ENCODE measurements at regions not wholly inside any gene's neighbourhood (a gene's known extent, or its start where the extent isn't known, plus 50 kb on each side); places are given as distances from the start of the nearest gene placed in this dataset.

GRCh38 chr6:48809700-48810099, 653.4 kb downstream of the MMUT start:
- no peak for DNase-seq

- DNase-seq: no peak
Observed at GRCh38 chr6:48809245-48809644, 653.8 kb downstream of the MMUT start.

- no peak for DNase-seq
Observed at GRCh38 chr6:48798296-48798695, 664.8 kb downstream of the MMUT start.

- DNase-seq: no peak
Observed at GRCh38 chr6:48782225-48782624, 671.2 kb upstream of the PTCHD4 start.

GRCh38 chr6:48777411-48777810, 666.4 kb upstream of the PTCHD4 start:
- no peak for DNase-seq

- DNase-seq: no peak
Observed at GRCh38 chr6:48775157-48775556, 664.2 kb upstream of the PTCHD4 start.

- no peak for DNase-seq
Observed at GRCh38 chr6:48774276-48774675, 663.3 kb upstream of the PTCHD4 start.

- DNase-seq: no peak
Observed at GRCh38 chr6:48766349-48766748, 655.4 kb upstream of the PTCHD4 start.

- no peak for DNase-seq
Observed at GRCh38 chr6:48765352-48765961, 654.5 kb upstream of the PTCHD4 start.

- no peak for DNase-seq
Observed at GRCh38 chr6:48764286-48765044, 653.5 kb upstream of the PTCHD4 start.

GRCh38 chr6:48757661-48758060, 646.7 kb upstream of the PTCHD4 start:
- DNase-seq: no peak

- DNase-seq: no peak
Observed at GRCh38 chr6:48755315-48755714, 644.3 kb upstream of the PTCHD4 start.

GRCh38 chr6:48754641-48755040, 643.6 kb upstream of the PTCHD4 start:
- no peak for DNase-seq

GRCh38 chr6:48750861-48751260, 639.9 kb upstream of the PTCHD4 start:
- DNase-seq: no peak

- no peak for DNase-seq
Observed at GRCh38 chr6:48747471-48747870, 636.5 kb upstream of the PTCHD4 start.

GRCh38 chr6:48747040-48747439, 636.0 kb upstream of the PTCHD4 start:
- no peak for DNase-seq

GRCh38 chr6:48744948-48745347, 634.0 kb upstream of the PTCHD4 start:
- no peak for DNase-seq

- no peak for DNase-seq
Observed at GRCh38 chr6:48743738-48744137, 632.7 kb upstream of the PTCHD4 start.

GRCh38 chr6:48736501-48737206, 625.7 kb upstream of the PTCHD4 start:
- DNase-seq: no peak

GRCh38 chr6:48735846-48736245, 624.8 kb upstream of the PTCHD4 start:
- DNase-seq: no peak

GRCh38 chr6:48733581-48733980, 622.6 kb upstream of the PTCHD4 start:
- DNase-seq: no peak

GRCh38 chr6:48714699-48715098, 603.7 kb upstream of the PTCHD4 start:
- no peak for DNase-seq

GRCh38 chr6:48714250-48714649, 603.3 kb upstream of the PTCHD4 start:
- no peak for DNase-seq

- no peak for DNase-seq
Observed at GRCh38 chr6:48713612-48714011, 602.6 kb upstream of the PTCHD4 start.
